ENCODE measurements at regions not wholly inside any gene's neighbourhood (a gene's known extent, or its start where the extent isn't known, plus 50 kb on each side); places are given as distances from the start of the nearest gene placed in this dataset.

- H3K79me2 ChIP-seq (ENCODE audit: control insufficient read depth, insufficient read depth, low read length) = peaks cover 2% of the 10 kb centered on the region; the same call in 1 of the 3 replicates
- H3K27ac ChIP-seq (ENCODE audit: extremely low read depth, low read depth, low read length) = 0 out of 3 replicates have a peak overlapping the region, but pooled peaks have one; percentile 33
- BruUV-seq (replicated peaks) = no TSS peak
- H3K36me3 ChIP-seq (ENCODE audit: control insufficient read depth, insufficient read depth, low read length) = no peaks in the 10 kb centered on the region
- CTCF ChIA-PET (ENCODE audit: low intra/inter-chr PET ratio) = no interaction called here
- H3K9me3 ChIP-seq (replicated peaks; ENCODE audit: control insufficient read depth, insufficient read depth, low read depth, low read length) = no peaks in the 10 kb centered on the region
- H4K20me1 ChIP-seq (replicated peaks; ENCODE audit: control insufficient read depth, insufficient read depth, low read length) = no peaks in the 10 kb centered on the region
- intact Hi-C loops (cut with micrococcal nuclease) = no loop called here
- POLR2A ChIA-PET = no interaction called here
- 51% methylated on average over 11 of the region's 11 CpGs for WGBS (ENCODE audit: insufficient coverage, low coverage, missing lambda C conversion rate)
- peak overlapping the region; percentile 78 for H2AFZ ChIP-seq (ENCODE audit: low read depth, low read length)
- in situ Hi-C loops (cut with MboI) = no loop called here
- H3K4me2 ChIP-seq (ENCODE audit: insufficient read depth, low read length) = 0 out of 2 replicates have a peak overlapping the region, but pooled peaks have one; percentile 37
- peak; percentile 46 for FAIRE-seq
- peak overlapping the region; percentile 25 to 84; a peak in 1 of 4 replicates for H3K9ac ChIP-seq (ENCODE audit: insufficient read depth in 1 of 2, low read depth in 2 of 2, low read length in 2 of 2)
- peak in 1 of 4 experiments; percentile 18 for DNase-seq (ENCODE audit: extremely low read depth in 1 of 4, low spot score in 3 of 4)
- H3K4me3 ChIP-seq = no peak overlapping the region
- peak; percentile 42 for ATAC-seq
- TF ChIP-seq ZNF316 (IDR thresholded peaks at IDR 0.05) = no peak
- peak; percentile 92 for TF ChIP-seq NFIC (IDR thresholded peaks at IDR 0.05)
- no peak for TF ChIP-seq USF1 (CRISPR knock-in tag; IDR thresholded peaks at IDR 0.05)
- no peak for TF ChIP-seq RBM39 (optimal IDR thresholded peaks at IDR 0.05; ENCODE audit: low read depth, low read length)
- TF ChIP-seq PTTG1 (tag; IDR thresholded peaks at IDR 0.05; ENCODE audit: low read depth) = no peak
- no peak for TF ChIP-seq E2F5 (CRISPR knock-in tag; IDR thresholded peaks at IDR 0.05)
- TF ChIP-seq, protein P1, sequence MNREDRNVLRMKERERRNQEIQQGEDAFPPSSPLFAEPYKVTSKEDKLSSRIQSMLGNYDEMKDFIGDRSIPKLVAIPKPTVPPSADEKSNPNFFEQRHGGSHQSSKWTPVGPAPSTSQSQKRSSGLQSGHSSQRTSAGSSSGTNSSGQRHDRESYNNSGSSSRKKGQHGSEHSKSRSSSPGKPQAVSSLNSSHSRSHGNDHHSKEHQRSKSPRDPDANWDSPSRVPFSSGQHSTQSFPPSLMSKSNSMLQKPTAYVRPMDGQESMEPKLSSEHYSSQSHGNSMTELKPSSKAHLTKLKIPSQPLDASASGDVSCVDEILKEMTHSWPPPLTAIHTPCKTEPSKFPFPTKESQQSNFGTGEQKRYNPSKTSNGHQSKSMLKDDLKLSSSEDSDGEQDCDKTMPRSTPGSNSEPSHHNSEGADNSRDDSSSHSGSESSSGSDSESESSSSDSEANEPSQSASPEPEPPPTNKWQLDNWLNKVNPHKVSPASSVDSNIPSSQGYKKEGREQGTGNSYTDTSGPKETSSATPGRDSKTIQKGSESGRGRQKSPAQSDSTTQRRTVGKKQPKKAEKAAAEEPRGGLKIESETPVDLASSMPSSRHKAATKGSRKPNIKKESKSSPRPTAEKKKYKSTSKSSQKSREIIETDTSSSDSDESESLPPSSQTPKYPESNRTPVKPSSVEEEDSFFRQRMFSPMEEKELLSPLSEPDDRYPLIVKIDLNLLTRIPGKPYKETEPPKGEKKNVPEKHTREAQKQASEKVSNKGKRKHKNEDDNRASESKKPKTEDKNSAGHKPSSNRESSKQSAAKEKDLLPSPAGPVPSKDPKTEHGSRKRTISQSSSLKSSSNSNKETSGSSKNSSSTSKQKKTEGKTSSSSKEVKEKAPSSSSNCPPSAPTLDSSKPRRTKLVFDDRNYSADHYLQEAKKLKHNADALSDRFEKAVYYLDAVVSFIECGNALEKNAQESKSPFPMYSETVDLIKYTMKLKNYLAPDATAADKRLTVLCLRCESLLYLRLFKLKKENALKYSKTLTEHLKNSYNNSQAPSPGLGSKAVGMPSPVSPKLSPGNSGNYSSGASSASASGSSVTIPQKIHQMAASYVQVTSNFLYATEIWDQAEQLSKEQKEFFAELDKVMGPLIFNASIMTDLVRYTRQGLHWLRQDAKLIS (CRISPR knock-in tag; IDR thresholded peaks at IDR 0.05) = no peak
- no peak for TF ChIP-seq CREBBP (IDR thresholded peaks at IDR 0.05; ENCODE audit: low read depth, low read length)
- no peak for TF ChIP-seq NFATC3 (IDR thresholded peaks at IDR 0.05)
- TF ChIP-seq NFIX (CRISPR knock-in tag; IDR thresholded peaks at IDR 0.05; ENCODE audit: low read depth) = peak; percentile 56; the same call in 1 of the 2 replicates
- no peak for TF ChIP-seq KAT2B (IDR thresholded peaks at IDR 0.05; ENCODE audit: low read depth, low read length)
- TF ChIP-seq HNRNPK (IDR thresholded peaks at IDR 0.05; ENCODE audit: low read depth, low read length, poor library complexity, severe bottlenecking) = no peak
- TF ChIP-seq MAZ (CRISPR knock-in tag; conservative IDR thresholded peaks at IDR 0.05 in 1 of 2, IDR thresholded peaks at IDR 0.05 in 1 of 2) = no peak
- no peaks in the 10 kb centered on the region for H3K27me3 ChIP-seq (ENCODE audit: control insufficient read depth in 2 of 2, insufficient read depth in 2 of 2, low read length in 2 of 2)
- peaks cover 22% of the 10 kb centered on the region in 2 experiments for H3K4me1 ChIP-seq (replicated peaks in 1 of 2; ENCODE audit: control insufficient read depth in 2 of 2, insufficient read depth in 2 of 2, low read length in 2 of 2)
- H3K9me1 ChIP-seq (ENCODE audit: control insufficient read depth, insufficient read depth, low read length) = no peaks in the 10 kb centered on the region
These were observed 71.0 kb downstream of the SLC25A47 start for GRCh38 chr14:100393906-100394732.
